ENCODE measurements at regions not wholly inside any gene's neighbourhood (a gene's known extent, or its start where the extent isn't known, plus 50 kb on each side); places are given as distances from the start of the nearest gene placed in this dataset.

GRCh38 chr4:149176039-149176438 lies 639.6 kb downstream of the IQCM start:
- TF ChIP-seq POLR2A (IDR thresholded peaks at IDR 0.05; ENCODE audit: low read depth, low read length) (no peak), POLR2AphosphoS5 (IDR thresholded peaks at IDR 0.05; ENCODE audit: low read depth, low read length) (no peak)
